ENCODE measurements at regions not wholly inside any gene's neighbourhood (a gene's known extent, or its start where the extent isn't known, plus 50 kb on each side); places are given as distances from the start of the nearest gene placed in this dataset.

GRCh38 chr7:136324073-136324704, 347.0 kb upstream of the MTPN start:
- no peaks in the 10 kb centered on the region for H3K36me3 ChIP-seq
- TF ChIP-seq CTCF (IDR thresholded peaks at IDR 0.05): no peak
- DNase-seq (no peak), ATAC-seq (no peak)
- intact Hi-C loops (cut with DNase I): no loop called here
- H3K9me3 ChIP-seq: no peaks in the 10 kb centered on the region
- H3K27ac ChIP-seq: no peak overlapping the region
- H3K4me1 ChIP-seq: no peaks in the 10 kb centered on the region
- no peaks in the 10 kb centered on the region for H3K27me3 ChIP-seq (ENCODE audit: low read depth)
- H3K4me3 ChIP-seq: no peak overlapping the region

- no peaks in the 10 kb centered on the region for H3K36me3 ChIP-seq
- DNase-seq (no peak), ATAC-seq (no peak)
- peaks cover 12% of the 10 kb centered on the region for H3K9me3 ChIP-seq
- no peaks in the 10 kb centered on the region for H3K4me1 ChIP-seq
- intact Hi-C loops (cut with DNase I): no loop called here
- no peak overlapping the region for H3K27ac ChIP-seq
- H3K4me3 ChIP-seq: no peak overlapping the region
- TF ChIP-seq CTCF (IDR thresholded peaks at IDR 0.05): no peak
- no peaks in the 10 kb centered on the region for H3K27me3 ChIP-seq (ENCODE audit: low read depth)
Measured at GRCh38 chr7:136312592-136312991, 335.4 kb upstream of the MTPN start.

GRCh38 chr7:136309407-136309806, 332.2 kb upstream of the MTPN start:
- intact Hi-C loops (cut with DNase I): no loop called here
- Histone ChIP-seq H3K27me3 (ENCODE audit: low read depth) (no peaks in the 10 kb centered on the region), H3K4me1 (no peaks in the 10 kb centered on the region), H3K4me3 (no peak overlapping the region), H3K9me3 (peaks cover 12% of the 10 kb centered on the region), H3K27ac (no peak overlapping the region), H3K36me3 (no peaks in the 10 kb centered on the region)
- ATAC-seq (no peak), DNase-seq (no peak)
- no peak for TF ChIP-seq CTCF (IDR thresholded peaks at IDR 0.05)

GRCh38 chr7:136308230-136308629, 331.1 kb upstream of the MTPN start:
- intact Hi-C loops (cut with DNase I): no loop called here
- ATAC-seq: no peak
- DNase-seq: no peak

GRCh38 chr7:136303162-136303561, 326.0 kb upstream of the MTPN start:
- intact Hi-C loops (cut with DNase I): no loop called here
- Histone ChIP-seq H3K4me3 (no peak overlapping the region), H3K27me3 (ENCODE audit: low read depth) (no peaks in the 10 kb centered on the region), H3K9me3 (peaks cover 2% of the 10 kb centered on the region), H3K4me1 (no peaks in the 10 kb centered on the region), H3K36me3 (no peaks in the 10 kb centered on the region), H3K27ac (no peak overlapping the region)
- TF ChIP-seq CTCF (IDR thresholded peaks at IDR 0.05): no peak
- ATAC-seq: no peak
- no peak for DNase-seq

More at GRCh38 chr7:136308230-136308629, 331.1 kb upstream of the MTPN start:
- Histone ChIP-seq H3K4me1 (no peaks in the 10 kb centered on the region), H3K36me3 (no peaks in the 10 kb centered on the region), H3K4me3 (no peak overlapping the region), H3K9me3 (peaks cover 12% of the 10 kb centered on the region), H3K27ac (no peak overlapping the region), H3K27me3 (ENCODE audit: low read depth) (no peaks in the 10 kb centered on the region)
- no peak for TF ChIP-seq CTCF (IDR thresholded peaks at IDR 0.05)
